GM21367 (cell line): ENCODE measurements at regions not wholly inside any gene's neighbourhood (a gene's known extent, or its start where the extent isn't known, plus 50 kb on each side); places are given as distances from the start of the nearest gene placed in this dataset.

ENCODE experiments used
- ATAC-seq: cut with Tn5 transposase; IDR thresholded peaks from one replicate; pipeline ENCODE4 v1.9.1; 2021; ENCODE audit not compliant: unreplicated experiment

DNA sequence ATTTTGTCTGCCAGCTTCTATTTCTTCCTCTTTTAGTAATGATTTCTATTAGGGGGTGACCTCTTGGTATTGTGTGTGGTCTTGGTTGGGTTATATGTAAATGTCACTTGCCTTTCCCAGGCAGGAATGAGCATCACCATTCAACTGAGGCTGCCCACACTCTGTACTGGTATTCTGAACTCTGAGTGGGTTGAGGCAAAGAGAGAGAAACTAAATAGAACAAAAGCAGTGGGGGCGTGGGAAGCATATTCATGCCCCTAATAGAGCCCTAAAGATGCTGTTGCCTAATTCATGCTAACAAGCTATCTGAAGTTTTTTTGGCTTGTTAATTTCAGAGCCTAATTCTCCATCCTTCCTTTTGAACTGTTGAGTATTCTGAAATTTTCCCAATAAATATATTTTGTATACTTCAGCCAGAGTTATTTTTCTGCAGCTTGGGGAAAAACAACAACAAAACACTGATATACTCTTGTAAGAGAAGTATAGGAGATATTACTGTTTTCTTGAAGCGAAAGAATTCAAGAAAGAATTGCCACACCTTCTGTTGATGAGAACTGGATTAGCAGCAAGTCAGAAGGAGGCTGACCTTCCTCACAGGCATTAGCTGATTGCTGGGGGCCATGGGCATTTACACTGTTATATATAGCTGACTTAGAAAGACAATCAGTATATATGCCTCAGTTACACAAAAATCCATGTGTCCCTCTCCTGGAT lies 315.8 kb upstream of the KLF12 start:
- ATAC-seq: no peak

DNA sequence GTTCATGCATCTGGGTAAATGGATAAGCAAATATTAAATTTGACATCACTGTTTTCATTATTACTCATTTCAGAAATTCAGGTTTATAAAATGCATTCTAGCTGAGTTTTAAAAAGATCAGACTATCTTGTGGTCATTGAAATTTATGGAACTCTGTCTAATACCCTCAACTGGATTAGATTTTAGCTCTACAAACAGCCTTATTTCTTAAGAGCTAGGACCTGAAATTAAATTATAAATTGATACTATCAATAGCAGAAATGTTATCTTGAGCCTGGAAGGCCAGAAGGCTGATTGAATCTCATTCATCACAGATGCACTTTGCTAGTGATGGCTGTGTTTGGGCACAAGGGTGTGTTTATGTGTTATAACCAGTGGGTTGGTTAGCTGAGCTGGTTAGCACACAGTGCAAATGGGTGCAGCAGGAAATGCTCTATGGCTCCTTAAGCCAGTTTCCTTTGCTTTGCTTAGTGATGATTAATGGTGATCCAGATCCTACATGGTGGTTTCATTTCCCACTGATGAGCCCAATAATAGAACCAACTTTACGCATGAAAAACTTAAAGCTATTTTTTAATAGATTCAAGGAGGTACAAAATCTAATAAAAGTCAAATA lies 310.8 kb upstream of the KLF12 start:
- ATAC-seq: no peak

DNA sequence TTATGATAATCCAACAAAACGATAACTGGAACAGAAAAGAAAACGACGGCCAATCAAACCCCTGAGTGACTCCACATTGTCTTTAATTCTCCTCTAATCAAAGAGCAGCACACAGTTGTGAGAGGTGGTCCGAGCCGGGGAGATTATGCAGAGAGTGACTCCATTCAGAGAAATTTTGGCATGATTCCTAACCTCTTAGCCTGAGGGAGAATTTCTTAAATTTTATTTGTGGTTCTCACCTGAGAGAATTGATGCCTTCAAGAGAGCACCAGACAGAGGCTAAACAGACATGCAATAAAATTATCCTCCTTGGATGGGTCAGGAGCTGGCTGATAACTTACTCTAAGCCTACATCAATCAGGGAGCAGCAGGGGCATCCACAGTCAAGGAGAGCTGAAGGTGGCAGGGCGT lies 310.0 kb upstream of the KLF12 start:
- no peak for ATAC-seq

DNA sequence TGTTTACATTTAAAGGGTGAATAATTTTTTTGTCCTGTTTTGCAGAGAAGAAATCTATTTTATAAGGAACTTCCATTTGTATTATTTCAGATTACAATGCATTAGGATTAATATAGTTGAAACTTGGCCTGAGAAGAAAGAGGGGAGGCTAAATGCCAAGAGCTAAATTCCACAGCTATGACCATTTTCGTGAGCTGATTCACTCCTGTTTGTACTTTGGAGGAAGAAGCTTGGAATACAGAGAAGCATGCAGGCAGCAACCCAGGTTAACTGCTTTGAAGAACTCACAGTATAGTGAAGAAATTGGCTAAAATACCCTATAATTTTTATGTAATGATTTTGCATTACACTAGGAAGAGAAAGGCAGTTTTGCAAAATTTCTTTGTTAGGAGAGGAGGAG lies 309.4 kb upstream of the KLF12 start:
- no peak for ATAC-seq

DNA sequence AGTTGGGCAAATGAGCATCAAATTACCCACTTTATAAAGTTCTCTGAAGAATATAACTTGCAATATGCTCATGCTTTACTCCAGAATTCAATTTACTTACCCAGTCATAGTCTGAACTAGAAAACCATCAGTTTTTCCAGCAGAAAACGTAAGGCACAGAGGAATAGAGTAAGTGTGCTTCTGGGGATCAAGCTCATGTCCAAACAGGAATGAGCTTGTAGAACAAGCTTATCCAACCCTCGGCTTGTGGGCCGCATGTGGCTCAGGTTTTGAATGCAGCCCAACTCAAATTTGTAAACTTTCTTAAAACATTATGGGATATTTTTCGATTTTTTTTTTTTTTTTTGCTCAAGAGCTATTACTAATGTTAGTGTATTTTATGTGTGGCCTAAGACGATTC lies 308.5 kb upstream of the KLF12 start:
- ATAC-seq: no peak

DNA sequence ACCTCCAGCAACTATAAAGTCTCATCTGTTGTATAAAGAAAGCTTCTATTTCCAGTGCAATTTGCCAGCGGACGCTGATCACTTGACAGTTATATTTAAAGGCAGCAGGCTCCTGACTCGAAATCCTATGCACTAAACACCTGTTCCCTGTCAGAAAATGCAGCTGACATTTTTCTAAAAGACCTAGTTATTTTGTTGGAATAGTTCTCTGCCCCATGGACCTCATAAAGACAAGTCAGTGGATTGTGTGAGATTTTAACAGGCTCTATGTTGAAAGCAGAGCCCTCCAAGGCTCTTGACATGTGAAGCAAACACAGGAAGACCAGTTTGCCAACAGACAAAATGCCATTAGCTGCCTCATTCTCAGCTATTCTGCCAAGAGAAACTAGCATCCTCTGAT lies 304.7 kb upstream of the KLF12 start:
- no peak for ATAC-seq

DNA sequence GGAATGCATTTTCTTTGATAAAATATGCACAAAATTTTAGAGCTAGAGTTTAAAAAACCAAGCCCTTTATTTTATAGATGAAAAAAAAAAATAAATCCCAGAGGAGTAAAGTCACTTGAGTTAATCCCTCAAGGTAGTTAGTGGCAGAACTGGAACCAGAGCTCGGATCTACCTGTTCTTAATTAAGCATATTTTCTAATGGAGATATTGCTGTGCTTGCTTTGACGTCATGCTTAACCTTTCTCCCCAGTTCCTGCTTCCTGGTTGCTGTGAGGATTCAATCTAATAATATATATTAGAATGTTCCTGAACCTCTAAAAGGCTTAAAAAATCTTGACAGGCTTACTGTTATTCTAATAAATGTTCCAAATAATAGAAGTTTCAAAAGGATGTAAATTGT lies 300.6 kb upstream of the KLF12 start:
- no peak for ATAC-seq

DNA sequence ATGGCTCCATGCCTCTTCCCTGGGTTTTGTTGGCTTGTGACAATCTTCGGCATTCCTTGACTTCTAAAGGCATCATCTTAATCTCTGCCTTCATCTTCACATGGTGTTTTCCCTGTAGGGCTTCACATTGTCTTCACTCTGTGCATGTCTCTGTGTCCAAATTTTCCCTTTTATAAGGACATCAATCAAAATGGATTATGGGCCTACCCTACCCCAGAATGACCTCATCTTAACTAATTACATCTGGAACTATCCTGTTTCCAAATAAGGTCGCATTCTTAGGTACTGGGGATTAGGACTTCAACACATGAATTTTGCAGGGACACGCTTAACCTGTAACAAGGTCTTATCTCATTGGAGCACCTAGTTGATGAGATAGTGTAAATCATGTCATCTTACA lies 290.3 kb upstream of the KLF12 start:
- ATAC-seq: no peak

DNA sequence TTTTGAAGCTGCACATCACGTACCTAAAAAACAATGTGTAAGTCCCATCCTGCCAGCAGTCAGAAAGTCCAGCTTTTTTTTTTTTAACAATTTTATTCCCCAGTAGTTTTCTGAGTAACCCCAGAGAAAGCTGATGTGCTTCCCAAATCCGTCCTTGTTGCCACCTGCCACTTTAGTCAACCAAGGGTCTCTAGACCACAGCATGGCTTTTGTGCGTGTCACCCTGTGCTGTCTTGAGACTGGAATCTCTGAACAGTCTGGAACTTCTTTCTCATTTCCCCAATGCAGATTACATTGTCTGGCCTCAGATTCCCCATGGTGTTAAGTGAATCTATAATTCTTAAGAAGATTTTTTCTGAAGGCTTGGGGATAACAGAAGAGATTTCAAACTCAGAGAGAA lies 289.2 kb upstream of the KLF12 start:
- ATAC-seq: no peak

DNA sequence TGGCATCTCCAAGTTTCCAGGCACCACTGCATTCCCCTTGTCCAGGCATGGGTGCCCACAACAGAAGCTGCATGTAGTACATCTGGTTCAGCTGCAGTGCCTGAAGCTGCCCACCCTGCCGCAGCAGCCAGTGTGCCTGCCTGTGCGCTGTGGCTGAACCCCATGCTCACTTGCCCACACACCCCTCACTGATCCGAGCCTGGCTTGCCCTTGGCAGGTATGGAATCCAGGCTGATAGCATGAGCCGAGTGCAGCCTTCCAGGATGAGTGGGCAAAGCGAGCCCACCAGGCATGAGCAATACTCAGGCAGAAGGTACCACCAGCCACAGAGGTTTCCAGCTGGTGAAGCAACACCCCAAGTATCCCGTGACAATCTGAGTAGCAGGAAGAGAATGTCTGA lies 280.3 kb upstream of the KLF12 start:
- ATAC-seq: no peak

DNA sequence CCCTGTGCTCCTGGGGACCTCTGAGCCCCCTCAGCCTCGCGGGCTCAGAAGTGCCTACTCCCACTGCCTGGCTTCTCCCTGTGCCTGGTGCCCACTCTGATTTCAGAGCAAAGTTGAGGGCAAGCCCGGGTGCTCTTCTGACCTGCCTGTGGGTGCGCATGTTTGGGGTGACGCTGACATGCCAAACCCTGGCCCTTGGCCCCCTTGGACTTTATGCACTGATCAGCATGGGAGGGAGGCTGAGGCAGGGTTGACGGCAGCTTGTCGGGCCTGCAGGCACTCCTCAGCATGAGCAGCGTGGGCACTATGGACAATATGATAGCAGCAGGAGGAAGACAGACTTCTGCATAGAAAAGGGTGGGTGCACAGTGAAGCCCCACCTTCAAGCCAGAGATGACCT lies 279.3 kb upstream of the KLF12 start:
- ATAC-seq: no peak

DNA sequence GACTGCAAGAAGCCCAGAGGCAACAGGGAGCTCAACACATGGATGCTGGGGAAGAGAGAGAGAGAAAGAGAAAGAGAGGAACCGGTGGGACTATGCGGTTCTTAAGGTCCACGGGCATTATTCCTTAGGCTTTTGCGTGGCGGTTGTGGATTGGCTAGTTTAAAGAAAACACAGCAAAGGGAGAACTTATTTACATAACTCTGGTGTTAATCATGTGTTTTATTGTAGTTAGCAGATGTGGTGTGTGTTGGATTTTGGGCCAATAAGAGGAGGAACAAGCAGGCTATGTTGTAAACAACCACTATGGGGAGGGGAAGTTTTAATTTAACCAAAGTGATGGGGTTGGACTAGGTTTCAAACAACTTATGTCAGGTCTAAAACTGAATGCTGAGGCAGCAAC lies 275.3 kb upstream of the KLF12 start:
- ATAC-seq: no peak

DNA sequence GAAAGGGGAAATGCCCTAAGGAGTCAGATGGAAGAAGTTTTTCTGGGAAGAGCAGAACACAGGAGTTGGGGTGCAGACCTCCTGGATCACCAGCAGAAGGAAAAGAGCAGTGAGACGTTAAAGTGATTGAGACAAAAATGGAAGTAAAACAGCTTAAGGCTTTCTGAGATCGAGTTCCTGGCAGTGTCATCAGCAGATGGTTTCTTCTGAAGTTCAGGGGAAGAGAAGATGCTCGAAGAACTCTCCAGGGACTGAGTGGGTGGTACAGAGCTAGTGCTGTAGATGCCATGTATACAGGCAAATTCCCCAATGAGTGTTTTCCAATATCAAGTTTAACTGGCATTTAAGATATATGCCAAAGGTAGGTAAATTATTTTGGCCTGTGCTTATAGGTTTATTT lies 272.2 kb upstream of the KLF12 start:
- no peak for ATAC-seq

DNA sequence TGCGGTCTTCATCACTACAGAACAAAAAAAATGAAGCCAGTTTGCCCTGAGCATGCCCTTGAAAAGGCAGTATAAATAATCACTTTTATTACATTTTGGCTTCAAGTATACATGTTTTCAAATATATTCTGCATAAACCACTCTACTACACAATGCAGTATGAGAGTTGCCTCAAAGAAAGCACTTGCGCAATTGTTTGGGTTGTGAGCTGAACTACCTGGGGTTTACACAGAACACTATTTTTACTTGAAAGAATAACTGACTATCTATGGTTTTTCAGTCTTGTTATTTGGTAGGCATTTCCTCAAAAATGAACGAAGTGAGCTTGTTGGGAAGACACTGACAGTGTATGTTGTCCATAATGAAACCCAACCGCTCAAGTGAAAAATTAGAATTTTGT lies 264.4 kb upstream of the KLF12 start:
- ATAC-seq: no peak

DNA sequence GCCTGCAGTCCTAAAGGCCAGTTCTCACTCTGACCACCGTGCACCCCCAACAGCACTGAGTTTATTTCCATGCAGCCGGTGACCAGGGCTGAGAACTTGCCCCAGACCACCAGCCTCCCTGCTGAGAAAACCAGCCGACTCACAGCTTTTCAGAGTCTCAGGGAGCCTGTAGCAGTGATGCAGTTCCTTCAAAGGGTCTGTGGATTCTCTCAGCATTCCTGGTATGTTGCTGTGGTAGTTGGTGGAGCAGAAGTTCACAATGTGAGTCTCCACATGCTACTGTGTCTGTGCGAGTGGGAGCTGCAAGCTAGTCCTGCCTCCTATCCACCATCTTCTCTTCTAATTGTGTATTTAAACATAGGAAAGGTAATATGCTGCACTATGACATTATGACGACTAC lies 254.9 kb upstream of the KLF12 start:
- no peak for ATAC-seq

DNA sequence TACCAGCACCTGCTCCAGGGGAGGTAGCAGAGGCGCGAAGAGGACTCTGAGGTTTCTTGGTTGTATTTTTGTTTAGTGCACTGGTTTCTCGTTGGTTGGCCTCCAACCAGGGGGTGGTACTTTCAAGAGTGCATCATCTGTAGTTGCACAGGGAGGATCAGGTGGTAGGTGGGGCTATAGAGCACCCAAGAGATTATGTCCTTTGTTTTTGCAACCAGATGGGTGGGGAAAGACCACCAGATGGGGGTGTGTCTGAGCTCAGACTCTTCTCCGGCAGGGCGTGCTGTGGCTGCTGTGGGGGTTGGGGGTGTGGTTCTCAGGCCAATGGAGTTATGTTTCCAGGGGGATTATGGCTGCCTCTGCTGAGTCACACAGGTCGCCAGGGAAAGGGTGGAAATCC lies 254.4 kb upstream of the KLF12 start:
- ATAC-seq: no peak

DNA sequence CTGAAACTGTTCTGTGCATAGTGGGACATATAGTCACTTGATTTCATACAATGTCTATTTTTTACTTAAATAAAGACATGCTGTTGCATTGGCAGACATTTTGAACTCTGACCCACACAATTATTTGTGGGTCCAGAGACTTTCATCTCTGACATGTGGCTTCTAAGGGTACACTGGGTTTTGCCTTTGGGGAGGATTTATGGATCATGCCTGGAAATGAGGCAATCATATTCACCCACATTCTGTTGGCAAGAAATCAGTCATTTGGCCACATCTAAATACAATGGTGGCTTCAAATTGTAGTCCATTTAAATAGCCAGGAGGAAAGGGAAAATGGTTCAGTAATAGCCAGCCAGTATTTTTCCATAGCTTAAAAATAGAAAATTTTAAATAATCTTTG lies 238.3 kb upstream of the KLF12 start:
- no peak for ATAC-seq

DNA sequence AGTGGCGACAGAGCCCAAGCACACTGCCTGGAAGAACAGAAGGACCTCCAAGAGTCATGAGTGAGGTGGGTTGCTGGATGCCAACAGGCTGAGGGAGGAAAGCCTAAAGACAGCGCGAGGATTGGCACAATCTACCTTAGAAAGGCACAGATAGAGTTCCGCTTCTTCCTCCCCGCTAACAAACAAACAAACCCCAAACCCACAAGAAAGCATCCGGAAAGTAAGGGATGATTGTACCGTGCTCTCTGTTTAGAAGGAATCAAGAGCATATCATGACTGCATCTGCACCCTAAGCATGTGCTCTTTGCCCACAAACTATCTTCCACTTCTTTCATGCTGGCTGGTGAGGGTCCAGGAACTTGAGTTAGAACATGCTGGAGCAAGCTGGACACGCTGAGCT lies 233.0 kb upstream of the KLF12 start:
- ATAC-seq: no peak

DNA sequence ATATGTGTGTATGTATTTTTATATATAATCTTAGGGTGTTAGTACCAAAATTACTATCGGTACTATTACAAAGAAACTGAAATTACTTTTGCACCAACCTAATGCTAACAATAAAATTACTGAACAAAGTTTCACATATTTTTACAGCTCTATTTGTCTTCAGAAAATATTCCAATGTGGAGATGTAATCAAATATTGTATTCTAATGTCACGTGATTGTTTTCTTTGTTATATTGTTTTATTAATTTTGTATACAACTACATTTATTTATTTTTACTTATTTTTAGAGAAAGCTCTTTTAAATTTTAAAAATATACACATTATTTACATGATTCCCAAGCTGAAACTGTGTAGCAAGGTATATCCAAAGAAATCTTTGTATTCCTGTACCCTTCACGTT lies 227.1 kb upstream of the KLF12 start:
- ATAC-seq: no peak

DNA sequence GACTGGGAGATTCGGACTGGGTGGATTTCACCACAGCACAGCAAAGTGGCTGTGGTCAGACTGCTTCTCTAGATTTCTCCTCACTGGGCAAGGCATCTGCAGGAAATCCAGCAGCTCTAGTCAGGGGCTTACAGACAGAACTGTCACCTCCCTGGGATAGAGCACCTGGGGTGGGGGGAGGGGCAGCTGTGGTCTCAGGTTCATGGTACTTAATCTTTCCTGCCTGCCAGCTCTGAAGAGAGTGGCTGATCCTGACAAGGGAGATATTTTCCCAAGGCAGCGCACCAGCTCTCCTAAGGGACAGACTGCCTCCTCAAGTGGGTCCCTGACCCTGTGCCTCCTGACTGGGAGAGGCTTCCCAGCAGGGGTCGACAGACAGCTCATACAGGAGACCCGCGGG lies 212.8 kb upstream of the KLF12 start:
- ATAC-seq: no peak

DNA sequence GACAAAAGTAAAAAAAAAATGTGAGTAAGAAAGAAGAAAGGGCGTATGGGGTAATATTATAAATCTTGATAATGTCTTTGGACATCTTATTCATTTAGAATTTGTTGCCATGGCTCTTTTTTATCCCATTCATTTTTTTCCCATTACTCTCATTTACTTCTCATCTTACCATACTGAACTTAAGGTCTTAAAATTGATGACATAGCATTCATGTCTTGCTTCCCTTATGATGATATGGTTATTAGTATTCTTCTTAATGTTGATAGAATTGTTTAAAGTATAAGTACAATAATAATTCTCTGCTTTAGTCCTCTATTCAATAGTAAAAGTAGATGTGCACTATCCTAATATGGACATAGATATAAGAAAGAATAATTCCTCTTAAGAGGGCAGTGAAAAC lies 204.1 kb upstream of the KLF12 start:
- no peak for ATAC-seq

DNA sequence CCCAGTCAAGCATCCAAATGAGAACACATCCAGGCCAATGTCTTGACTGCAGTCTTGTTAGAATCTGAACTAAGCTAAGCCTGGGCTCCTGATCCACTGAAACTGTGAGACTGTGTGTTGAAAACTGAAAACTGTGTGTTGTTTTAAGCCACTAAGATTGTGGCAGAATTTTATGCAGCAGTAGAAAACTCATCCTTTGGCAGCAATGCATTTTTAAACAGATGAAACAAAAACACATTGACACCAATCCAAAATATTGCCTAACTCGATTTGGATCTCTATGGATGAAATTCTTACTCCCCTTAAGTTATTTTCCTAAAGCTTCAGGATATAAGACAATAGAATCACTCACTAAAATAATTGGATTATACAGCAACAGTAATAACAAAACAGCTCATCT lies 202.3 kb upstream of the KLF12 start:
- ATAC-seq: no peak

DNA sequence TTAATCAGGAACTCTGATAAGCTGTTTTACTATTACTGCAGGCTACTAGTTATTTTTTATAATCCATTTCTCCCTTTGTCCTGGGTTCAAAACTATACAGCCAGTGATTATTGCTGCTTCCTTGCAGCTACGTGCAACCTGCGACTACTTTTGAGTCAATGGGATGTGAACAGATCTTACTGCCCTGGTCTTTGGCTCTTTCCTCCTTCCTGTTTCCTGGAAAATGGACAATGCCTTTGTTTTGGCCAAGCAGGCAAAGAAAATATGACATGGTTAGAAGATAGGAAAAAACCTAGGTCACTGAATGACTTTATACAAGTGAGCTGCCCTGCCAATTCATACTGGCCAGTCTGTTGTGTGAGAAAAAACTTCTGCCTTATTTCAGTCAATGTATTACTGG lies 201.2 kb upstream of the KLF12 start:
- no peak for ATAC-seq
